ENCODE measurements at regions not wholly inside any gene's neighbourhood (a gene's known extent, or its start where the extent isn't known, plus 50 kb on each side); places are given as distances from the start of the nearest gene placed in this dataset.

GRCh38 chr3:110157221-110157620, 819.9 kb upstream of the DPPA4 start (continued):
- no peak for TF ChIP-seq E4F1 (IDR thresholded peaks at IDR 0.05; ENCODE audit: borderline replicate concordance, partially characterized antibody)
- TF ChIP-seq SP1 (IDR thresholded peaks at IDR 0.05; ENCODE audit: low read depth, low read length), result no peak
- no peak for TF ChIP-seq CHD1 (IDR thresholded peaks at IDR 0.05; ENCODE audit: low read depth, low read length)
- TF ChIP-seq BHLHE40 (IDR thresholded peaks at IDR 0.05; ENCODE audit: borderline replicate concordance in 1 of 2, low read depth in 2 of 2, low read length in 1 of 2), result no peak

GRCh38 chr3:110164632-110165369, 827.5 kb upstream of the DPPA4 start:
- Histone ChIP-seq H3K27me3 (replicated peaks in 1 of 2; ENCODE audit: control insufficient read depth in 2 of 2, insufficient read depth in 2 of 2, low read length in 1 of 2) (no peaks in the 10 kb centered on the region), H3K4me2 (ENCODE audit: control insufficient read depth, insufficient read depth) (no peak overlapping the region), H4K20me1 (ENCODE audit: control insufficient read depth, insufficient read depth) (no peaks in the 10 kb centered on the region), H3K27ac (ENCODE audit: control insufficient read depth, insufficient read depth) (no peak overlapping the region), H3K9ac (ENCODE audit: control insufficient read depth, insufficient read depth, low read length) (no peak overlapping the region), H3K9me3 (replicated peaks; ENCODE audit: control insufficient read depth, insufficient read depth, low read length) (no peaks in the 10 kb centered on the region), H3K36me3 (ENCODE audit: control insufficient read depth in 2 of 2, insufficient read depth in 2 of 2, low read length in 1 of 2) (no peaks in the 10 kb centered on the region), H3K4me3 (no peak overlapping the region), H3K4me1 (ENCODE audit: control insufficient read depth, insufficient read depth, low read length) (no peaks in the 10 kb centered on the region), H2AFZ (ENCODE audit: control insufficient read depth, low read depth, low read length) (no peak overlapping the region), H3K79me2 (ENCODE audit: control insufficient read depth, insufficient read depth, low read length) (no peaks in the 10 kb centered on the region)
- BruUV-seq (replicated peaks), result no TSS peak
- RAD21 ChIA-PET (ENCODE audit: unreplicated experiment), result no interaction called here
- WGBS (ENCODE audit: insufficient coverage, insufficient replicate concordance, low lambda C conversion rate, missing lambda C conversion rate), result 16% methylated on average over 6 of the region's 6 CpGs
- TF ChIP-seq E2F4 (IDR thresholded peaks at IDR 0.05; ENCODE audit: low read depth, low read length) (no peak), FOXM1 (IDR thresholded peaks at IDR 0.05; ENCODE audit: low read depth, low read length) (no peak), SREBF2 (IDR thresholded peaks at IDR 0.05; ENCODE audit: low read length) (no peak), CHD4 (IDR thresholded peaks at IDR 0.05) (no peak), USF2 (IDR thresholded peaks at IDR 0.05; ENCODE audit: borderline replicate concordance, low read depth, low read length) (no peak), ELK1 (IDR thresholded peaks at IDR 0.05; ENCODE audit: low read depth, low read length) (no peak), BCL11A (IDR thresholded peaks at IDR 0.05; ENCODE audit: low read depth, low read length) (no peak), EGR1 (IDR thresholded peaks at IDR 0.05; ENCODE audit: borderline replicate concordance in 1 of 2, low read depth in 2 of 2, low read length in 2 of 2) (no peak), EP300 (IDR thresholded peaks at IDR 0.05; ENCODE audit: borderline replicate concordance in 1 of 2, control insufficient read depth in 1 of 2, low read depth in 2 of 2, low read length in 2 of 2) (no peak), CBX5 (IDR thresholded peaks at IDR 0.05; ENCODE audit: low read depth) (no peak), WRNIP1 (IDR thresholded peaks at IDR 0.05; ENCODE audit: borderline replicate concordance, low read depth, low read length) (no peak), BACH1 (IDR thresholded peaks at IDR 0.05; ENCODE audit: borderline replicate concordance) (no peak), STAT3 (IDR thresholded peaks at IDR 0.05; ENCODE audit: low read depth, low read length) (no peak)
- ATAC-seq (no peak), FAIRE-seq (no peak), DNase-seq (ENCODE audit: low read depth, low spot score) (no peak)
- POLR2A ChIA-PET, result no interaction called here
- CTCF ChIA-PET, result interaction anchor here (0.6 kb wide), 1 partner anchor 897 kb away, joined by 3 read pairs; no protein-coding TSS in a partner anchor
- SMC1A ChIA-PET (ENCODE audit: uncharacterized antibody, unreplicated experiment), result interaction anchor here (1.1 kb wide), 1 partner anchor 11 kb away, joined by 4 read pairs; no protein-coding TSS in a partner anchor
- in situ Hi-C loops (cut with MboI), result no loop called here
- intact Hi-C loops (cut with micrococcal nuclease; ENCODE audit: unreplicated experiment), result no loop called here

Measured in GM12878 (cell line).